ENCODE measurements at regions not wholly inside any gene's neighbourhood (a gene's known extent, or its start where the extent isn't known, plus 50 kb on each side); places are given as distances from the start of the nearest gene placed in this dataset.

- no peak for DNase-seq
Observed at GRCh38 chr22:44366372-44367300, 53.9 kb upstream of the SHISAL1 start.

DNA sequence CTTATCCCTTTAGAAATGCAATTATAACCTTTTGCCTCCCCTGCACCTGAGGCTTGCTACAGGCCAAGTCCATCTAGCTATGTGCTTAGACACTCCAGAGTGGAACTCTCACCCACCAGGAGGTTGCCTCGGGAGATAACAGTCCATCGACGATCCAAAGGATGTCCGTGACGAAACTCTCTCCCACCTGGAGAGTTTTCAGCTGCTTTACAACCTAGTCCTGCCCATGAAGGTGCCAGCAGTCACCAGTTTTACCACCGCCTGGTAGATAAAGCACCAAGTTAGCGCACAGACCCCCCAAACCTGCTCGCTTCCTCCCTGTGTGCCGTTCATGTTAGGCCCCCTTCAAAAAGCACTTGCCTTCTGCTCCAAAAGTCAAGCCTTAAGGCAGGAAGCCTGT, 53.1 kb upstream of the SHISAL1 start:
- DNase-seq = no peak

- DNase-seq = no peak
Observed at GRCh38 chr22:44365191-44365590, 52.4 kb upstream of the SHISAL1 start.

DNA sequence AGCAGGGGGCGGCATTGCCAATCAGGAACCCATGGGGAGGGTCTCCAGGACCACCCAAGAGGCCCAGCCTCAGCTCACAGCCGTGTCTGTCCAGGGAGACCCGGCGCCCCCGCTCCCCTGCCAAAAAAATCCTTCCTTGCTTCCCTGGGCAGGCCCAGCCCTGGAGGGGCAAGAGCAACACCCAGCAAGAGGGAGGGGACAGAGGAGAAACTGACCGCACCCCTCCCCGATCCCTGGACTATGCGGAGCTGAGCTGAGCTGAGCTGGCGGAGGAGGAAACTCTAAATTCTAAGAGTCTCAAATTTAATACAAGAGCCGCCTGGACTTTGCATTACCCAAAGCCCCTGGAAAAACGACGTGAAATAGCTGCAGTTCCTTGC, 52.0 kb upstream of the SHISAL1 start:
- DNase-seq = no peak

- no peak for DNase-seq
Observed at GRCh38 chr22:44363980-44364750, 51.4 kb upstream of the SHISAL1 start.

GRCh38 chr22:44363013-44363979, 50.5 kb upstream of the SHISAL1 start:
- DNase-seq = no peak

DNA sequence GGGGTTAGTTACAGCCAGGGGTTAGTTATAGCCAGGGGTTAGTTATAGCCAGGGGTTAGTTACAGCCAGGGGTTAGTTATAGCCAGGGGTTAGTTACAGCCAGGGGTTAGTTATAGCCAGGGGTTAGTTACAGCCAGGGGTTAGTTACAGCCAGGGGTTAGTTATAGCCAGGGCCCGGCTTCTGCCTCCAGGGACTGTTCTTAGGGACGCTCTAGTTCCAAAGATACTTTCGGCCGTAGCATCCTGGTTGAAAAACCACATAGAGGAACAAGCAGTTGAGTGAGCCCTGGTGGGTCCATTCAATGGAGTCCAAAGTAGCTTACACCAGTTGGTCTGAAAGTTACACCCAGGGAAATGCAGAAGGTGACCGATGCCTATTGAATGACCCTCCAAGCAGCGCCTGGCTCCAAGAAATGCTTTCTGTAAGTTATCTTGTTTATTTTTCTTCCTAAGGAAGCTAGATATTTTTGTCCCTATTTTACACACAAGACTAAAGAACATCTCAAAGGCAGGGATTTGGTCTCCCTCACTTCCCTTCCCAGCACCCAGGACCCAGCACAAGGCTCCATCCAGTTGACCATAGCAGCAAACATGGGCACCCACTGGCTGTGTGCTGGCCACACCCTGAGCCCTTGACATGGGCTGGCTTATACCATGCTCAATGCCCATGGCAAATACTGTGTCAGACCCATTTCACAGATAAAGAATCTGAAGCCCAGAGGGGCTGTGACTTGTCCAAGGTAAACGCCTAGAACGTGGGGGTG, 49.7 kb upstream of the SHISAL1 start:
- no peak for DNase-seq

All from cerebellar nuclear complex (tissue), 1 donor.